ENCODE measurements at regions not wholly inside any gene's neighbourhood (a gene's known extent, or its start where the extent isn't known, plus 50 kb on each side); places are given as distances from the start of the nearest gene placed in this dataset.

- TF ChIP-seq SUZ12 (IDR thresholded peaks at IDR 0.05; ENCODE audit: extremely low read depth, insufficient read depth, insufficient read length) = no peak
- no peak for TF ChIP-seq ZNF274 (IDR thresholded peaks at IDR 0.05; ENCODE audit: low read depth, low read length)
Measured at GRCh38 chr1:38476850-38477178, 382.8 kb downstream of the RRAGC start.
